Cardiac fibroblast (primary cell): ENCODE measurements at regions not wholly inside any gene's neighbourhood (a gene's known extent, or its start where the extent isn't known, plus 50 kb on each side); places are given as distances from the start of the nearest gene placed in this dataset.

Source experiments
- DNase-seq, 2 donors: peaks; one replicate each; pipeline versions ENCODE4 v3.0.0 to v3.0.0-alpha.2; 2010; ENCODE audit warnings: low read depth in 2 of 2
- H3K4me3 ChIP-seq, 2 donors: replicated peaks in 1 of 2; 1 replicate in 1 of 2; 2 replicates in 1 of 2; pipeline ENCODE4 v1.5.1; 2011; ENCODE audit warnings: low read depth in 2 of 2, low read length in 2 of 2, mild to moderate bottlenecking in 2 of 2, moderate library complexity in 1 of 2
- TF ChIP-seq, protein P1 (sequence below): IDR thresholded peaks from one replicate; pipeline ENCODE4 v1.5.1; 2011; ENCODE audit warnings: low read depth, mild to moderate bottlenecking, low read length, inconsistent platforms

GRCh38 chr4:30973993-30974392 is 253.8 kb downstream of the PCDH7 start:
- no peak for DNase-seq
- no peak overlapping the region for H3K4me3 ChIP-seq
- TF ChIP-seq, protein P1, sequence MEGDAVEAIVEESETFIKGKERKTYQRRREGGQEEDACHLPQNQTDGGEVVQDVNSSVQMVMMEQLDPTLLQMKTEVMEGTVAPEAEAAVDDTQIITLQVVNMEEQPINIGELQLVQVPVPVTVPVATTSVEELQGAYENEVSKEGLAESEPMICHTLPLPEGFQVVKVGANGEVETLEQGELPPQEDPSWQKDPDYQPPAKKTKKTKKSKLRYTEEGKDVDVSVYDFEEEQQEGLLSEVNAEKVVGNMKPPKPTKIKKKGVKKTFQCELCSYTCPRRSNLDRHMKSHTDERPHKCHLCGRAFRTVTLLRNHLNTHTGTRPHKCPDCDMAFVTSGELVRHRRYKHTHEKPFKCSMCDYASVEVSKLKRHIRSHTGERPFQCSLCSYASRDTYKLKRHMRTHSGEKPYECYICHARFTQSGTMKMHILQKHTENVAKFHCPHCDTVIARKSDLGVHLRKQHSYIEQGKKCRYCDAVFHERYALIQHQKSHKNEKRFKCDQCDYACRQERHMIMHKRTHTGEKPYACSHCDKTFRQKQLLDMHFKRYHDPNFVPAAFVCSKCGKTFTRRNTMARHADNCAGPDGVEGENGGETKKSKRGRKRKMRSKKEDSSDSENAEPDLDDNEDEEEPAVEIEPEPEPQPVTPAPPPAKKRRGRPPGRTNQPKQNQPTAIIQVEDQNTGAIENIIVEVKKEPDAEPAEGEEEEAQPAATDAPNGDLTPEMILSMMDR, result no peak

DNA sequence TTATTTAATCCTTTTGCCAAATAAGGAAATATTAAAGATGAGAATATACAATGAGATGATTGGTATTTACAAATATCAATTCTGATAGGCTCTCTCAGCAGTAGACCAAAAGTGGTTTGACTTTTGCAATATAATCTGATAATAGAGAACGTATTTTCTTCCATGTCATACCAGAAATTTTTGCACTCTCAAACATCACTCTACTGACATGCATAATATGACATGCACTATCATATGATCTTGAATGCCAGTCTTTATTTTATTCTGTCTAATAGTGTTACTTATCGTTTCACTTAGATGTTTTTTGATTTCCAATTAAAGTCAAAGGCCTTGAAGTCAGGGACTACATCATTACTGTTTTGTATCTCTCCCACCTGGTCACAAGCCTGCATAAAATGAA is 259.2 kb downstream of the PCDH7 start:
- no peak overlapping the region for H3K4me3 ChIP-seq
- DNase-seq, result no peak
- TF ChIP-seq, protein P1, result no peak

- TF ChIP-seq, protein P1, result no peak
- DNase-seq, result no peak
- no peak overlapping the region for H3K4me3 ChIP-seq
These were observed 269.3 kb downstream of the PCDH7 start for GRCh38 chr4:30989508-30989907.

GRCh38 chr4:30996841-30997240 is 276.7 kb downstream of the PCDH7 start:
- no peak for DNase-seq
- H3K4me3 ChIP-seq, result no peak overlapping the region
- TF ChIP-seq, protein P1, result no peak

DNA sequence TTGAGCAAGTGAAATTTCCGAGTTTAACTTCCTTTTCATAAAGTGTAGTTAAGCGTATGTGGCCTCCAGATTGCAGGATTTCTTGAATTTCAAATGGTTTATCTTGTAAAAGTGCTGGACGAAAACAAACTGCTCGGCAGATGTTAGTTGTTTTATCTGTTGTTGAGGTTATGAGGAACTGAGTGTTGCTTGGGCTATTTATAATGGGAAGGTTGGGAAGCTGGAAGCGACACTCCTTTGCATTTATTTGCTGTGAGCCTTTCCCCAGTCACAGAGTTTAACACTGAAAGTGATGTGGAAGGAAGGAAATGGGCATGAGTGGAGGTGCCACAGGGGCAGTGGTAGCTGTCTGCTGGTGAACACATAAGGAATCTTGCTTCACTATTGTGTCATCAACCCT is 284.9 kb downstream of the PCDH7 start:
- DNase-seq, result no peak
- TF ChIP-seq, protein P1, result no peak
- H3K4me3 ChIP-seq, result no peak overlapping the region

- TF ChIP-seq, protein P1, result no peak
- DNase-seq, result no peak
These were observed 287.7 kb downstream of the PCDH7 start for GRCh38 chr4:31007858-31008257.

GRCh38 chr4:31009926-31010325 is 289.8 kb downstream of the PCDH7 start:
- no peak overlapping the region for H3K4me3 ChIP-seq
- TF ChIP-seq, protein P1, result no peak
- DNase-seq, result peak in 1 of 2 donors; percentile 3

More at GRCh38 chr4:31007858-31008257, 287.7 kb downstream of the PCDH7 start:
- no peak overlapping the region for H3K4me3 ChIP-seq
